Ishikawa (cell line): ENCODE measurements at regions not wholly inside any gene's neighbourhood (a gene's known extent, or its start where the extent isn't known, plus 50 kb on each side); places are given as distances from the start of the nearest gene placed in this dataset.

ENCODE experiments used
- EGR1 ChIP-seq: IDR thresholded peaks from 2 replicates; pipeline ENCODE4 v1.6.1; 2012
- EP300 ChIP-seq: IDR thresholded peaks from 2 replicates; pipeline ENCODE4 v1.6.1; 2012; ENCODE audit warnings: borderline replicate concordance
- FOXM1 ChIP-seq: IDR thresholded peaks from 2 replicates; pipeline ENCODE4 v1.6.1; 2012; ENCODE audit warnings: low read depth, borderline replicate concordance
- MAX ChIP-seq: IDR thresholded peaks from 2 replicates; pipeline ENCODE4 v1.6.1; 2012
- NFIC ChIP-seq: IDR thresholded peaks from 2 replicates; pipeline ENCODE4 v1.6.1; 2012
- RAD21 ChIP-seq: IDR thresholded peaks from 2 replicates; pipeline ENCODE4 v1.6.1; 2012; ENCODE audit warnings: low read depth
- REST ChIP-seq: IDR thresholded peaks from 2 replicates; pipeline ENCODE4 v1.6.1; 2012; ENCODE audit warnings: low read depth, mild to moderate bottlenecking
- TAF1 ChIP-seq: IDR thresholded peaks from 2 replicates; pipeline ENCODE4 v1.6.1; 2012; ENCODE audit warnings: low read depth, mild to moderate bottlenecking
- TEAD4 ChIP-seq: IDR thresholded peaks from 2 replicates; pipeline ENCODE4 v1.6.1; 2012

- no peak for TF ChIP-seq MAX
- TF ChIP-seq EP300 = no peak
- no peak for TF ChIP-seq RAD21
- TF ChIP-seq TEAD4 = no peak
- no peak for TF ChIP-seq FOXM1
- no peak for TF ChIP-seq TAF1
- TF ChIP-seq NFIC = no peak
- no peak for TF ChIP-seq EGR1
- TF ChIP-seq REST = no peak
These were observed 72.0 kb downstream of the KCNF1 start for GRCh38 chr2:10983711-10984110.
